NCI-H446 treated with DMSO at 0.1 percent for 48 hours (cell line): ENCODE measurements at regions not wholly inside any gene's neighbourhood (a gene's known extent, or its start where the extent isn't known, plus 50 kb on each side); places are given as distances from the start of the nearest gene placed in this dataset.

ENCODE experiments used
- DNase-seq: peaks from one replicate; lab custom pipeline; 2025; lab: John Stamatoyannopoulos, UW

DNA sequence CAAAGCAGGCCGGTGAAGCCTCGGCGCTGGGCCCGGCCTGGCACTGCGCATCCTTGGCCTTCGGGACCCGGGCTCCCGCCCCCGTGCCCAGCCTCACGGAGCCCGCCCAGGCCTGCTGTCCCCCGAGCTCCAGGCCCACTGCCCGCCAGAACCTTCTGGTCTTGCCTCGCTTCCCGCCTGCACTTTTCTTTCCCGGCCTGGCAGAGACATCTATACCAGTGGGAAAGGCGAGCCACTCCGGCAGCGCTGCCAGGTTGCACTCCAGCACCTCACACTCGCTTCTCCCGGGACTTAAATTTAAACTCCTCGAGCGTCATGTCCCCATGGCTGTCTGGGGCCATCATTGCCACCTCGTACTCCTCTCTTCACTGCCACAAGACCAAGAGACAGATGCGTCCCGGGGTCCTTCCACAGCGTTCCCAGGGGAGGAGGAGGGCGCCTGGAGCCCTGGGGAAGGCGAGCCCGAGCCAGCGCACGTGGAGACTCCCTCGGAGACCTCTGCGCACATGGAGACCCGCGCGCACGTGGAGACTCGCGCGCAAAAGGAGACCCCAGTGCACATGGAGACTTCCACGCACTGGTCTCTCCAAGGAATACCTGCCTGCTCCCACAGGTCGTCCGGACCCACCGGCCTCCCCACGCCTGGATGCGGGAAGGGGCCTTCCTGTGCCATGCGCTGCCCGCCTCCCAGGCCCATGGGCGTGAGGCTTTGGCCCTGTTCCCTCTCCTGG, 253.1 kb upstream of the SALL3 start:
- no peak for DNase-seq

DNA sequence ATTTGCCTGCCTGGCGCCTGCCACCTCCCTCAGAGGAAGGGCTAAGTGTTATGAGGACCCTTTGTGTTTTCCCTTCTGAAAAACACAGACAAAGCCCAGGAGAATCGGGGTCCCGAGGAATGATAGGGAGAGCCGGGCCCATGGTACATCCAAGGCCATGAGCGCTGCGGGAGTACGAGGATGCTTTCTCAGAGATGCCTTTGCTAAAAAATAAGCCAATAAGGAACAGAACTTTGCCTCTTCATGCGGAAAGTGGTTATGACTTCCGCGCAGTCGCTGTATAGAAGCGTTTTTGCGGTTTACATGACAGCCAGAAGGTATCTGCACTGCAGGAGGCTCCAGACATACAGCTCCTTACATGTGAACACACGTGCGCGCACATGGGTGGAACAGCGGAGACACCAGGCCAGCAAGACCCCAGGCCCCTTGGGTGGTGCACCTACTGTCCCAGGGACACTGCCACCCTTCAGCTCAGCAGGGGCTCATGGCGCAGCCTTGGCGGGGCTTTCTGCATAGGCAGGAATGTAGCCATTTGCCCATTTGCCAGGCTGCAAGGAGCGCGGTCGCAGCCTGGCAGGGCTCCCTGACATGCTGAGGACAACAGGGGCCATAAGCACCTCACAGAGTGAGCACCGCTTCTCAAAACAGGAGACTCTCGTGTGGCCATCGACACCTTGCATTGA, 252.4 kb upstream of the SALL3 start:
- DNase-seq: no peak

DNA sequence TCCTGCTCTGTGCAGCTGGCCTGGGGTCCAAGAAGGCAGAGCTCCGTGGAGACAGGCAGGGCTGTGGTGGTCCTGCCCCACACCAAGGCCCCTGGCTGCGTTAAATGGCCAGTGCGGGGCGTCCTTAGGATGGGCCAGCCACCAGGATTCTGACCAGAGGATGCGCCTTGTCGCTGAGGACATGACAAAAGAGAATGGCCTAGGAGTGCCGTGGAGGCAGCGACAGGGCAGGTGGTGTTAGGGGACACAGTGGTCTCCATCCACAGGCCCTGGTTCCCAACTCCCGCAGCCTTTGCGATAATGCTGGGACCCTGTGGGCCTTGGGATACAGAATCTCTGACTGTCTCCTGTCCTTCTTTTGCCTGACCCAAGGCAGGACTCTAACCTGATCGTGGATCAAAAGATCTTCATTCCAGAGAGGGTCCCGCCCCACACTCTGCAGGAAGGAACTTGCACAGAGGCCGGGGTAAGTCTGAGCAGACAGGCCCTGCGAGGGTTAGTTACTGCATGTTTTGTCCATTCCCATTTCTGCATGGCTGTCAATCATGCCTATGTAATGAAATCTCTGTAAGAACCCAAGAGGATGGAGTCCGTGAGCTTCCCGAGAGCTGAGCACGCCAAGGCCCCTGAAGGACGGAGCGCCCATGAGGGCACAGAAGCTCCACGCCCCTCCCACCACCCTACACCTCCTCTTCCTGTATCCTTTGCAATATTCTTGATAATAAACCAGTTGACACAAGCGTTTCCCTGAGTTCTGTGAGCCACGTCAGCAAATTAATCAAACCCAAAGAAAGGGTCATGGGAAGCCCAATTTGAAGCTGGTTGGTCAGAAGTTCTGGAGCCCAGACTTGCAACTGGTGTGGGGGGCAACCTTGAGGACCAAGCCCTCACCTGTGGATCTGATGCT, 251.5 kb upstream of the SALL3 start:
- DNase-seq: no peak

DNA sequence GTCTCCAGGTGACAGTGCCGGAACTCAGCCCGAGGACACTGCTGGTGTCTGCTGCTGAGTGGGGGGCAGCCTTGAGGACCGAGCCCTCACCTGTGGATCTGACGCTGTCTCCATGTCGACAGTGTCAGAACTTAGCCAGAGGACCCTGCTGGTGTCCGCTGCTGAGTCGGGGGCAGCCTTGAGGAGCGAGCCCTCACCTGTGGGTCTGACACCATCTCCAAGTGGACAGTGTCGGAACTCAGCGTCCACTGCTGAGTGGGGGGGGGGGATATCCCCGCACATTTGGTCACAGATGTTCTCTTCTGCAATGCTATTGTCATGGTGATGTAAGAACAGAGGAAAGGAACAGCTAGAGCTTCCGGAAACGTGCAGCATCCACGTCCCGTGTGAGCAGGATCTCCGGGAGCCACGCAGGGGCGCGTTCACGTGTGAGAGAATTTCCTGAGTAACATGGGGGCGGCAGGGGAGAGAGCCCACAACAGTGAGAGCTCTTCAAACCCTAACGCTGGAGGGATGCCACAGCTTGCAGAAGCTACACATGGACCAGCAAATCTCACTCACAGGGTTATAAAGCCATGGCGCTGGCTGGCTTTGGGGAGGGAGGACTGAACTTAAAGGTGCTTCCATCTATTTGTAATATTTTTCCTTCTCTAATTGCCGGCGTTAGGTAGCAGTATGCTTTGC, 250.7 kb upstream of the SALL3 start:
- DNase-seq: no peak

DNA sequence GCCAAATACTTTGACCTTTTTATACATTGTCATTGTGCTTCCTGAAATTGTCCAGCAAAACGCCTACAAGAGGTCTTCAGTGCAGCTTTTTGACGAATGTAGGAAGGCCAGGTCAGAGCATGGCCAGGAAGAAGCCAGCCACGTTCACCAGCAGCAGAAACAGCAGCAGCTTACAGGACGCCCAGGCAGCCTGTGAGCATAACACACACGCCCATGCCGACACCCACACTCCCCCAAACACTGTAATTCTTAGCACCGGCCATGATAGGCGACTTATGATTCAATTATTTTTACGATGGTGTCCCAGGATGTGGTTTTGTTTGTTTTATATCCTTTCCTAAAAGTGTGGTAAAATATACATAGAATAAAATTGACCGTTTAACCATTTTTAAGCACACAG, 249.1 kb upstream of the SALL3 start:
- DNase-seq: no peak

DNA sequence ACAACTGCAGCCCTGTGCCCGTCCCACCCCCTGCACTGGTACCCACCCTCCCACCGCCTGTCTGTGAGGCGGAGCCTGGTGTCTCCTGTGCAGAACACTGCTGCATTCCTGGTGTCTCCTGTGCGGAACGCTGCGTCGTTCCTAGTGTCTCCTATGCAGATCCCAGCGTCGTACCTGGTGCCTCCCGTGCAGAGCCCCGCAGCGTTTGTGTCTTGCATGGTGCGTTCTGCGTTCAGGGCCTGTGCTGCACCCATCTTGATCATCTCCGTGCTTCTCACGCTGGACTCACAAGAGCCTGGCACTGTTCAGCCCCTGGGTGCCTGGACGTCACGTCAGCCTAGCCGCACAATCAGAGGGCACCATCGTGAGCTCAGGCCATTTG, 248.6 kb upstream of the SALL3 start:
- no peak for DNase-seq

DNA sequence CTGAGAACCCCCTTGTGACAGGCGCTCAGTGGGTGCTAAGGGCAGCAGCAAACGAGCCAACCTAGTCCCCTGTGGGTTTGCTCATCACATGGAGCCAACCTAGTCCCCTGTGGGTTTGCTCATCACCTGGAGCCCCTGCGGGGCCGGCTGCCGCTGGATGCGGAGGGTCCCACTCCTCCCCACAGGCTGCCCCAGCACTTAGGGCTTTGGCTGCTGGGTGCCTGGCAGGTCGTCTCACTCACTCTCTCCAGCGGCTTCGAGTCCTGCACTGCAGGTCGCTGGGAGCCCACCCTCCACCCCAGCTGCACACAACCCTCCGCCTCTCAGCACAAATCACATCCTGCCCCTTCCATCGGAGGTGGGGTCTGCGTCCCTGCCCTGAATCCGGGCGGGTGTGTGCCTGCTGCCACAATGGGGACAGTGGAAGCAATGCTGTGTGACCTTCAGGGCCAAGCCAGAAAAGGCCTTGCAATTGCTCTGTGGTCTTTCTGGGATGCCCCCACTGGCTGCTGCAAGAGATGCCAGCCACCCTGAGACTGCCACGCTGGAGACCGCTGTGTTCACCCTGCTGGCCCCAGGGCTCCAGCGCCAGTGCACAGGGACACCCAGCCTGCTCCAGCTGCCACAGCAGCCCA, 248.1 kb upstream of the SALL3 start:
- DNase-seq: no peak

DNA sequence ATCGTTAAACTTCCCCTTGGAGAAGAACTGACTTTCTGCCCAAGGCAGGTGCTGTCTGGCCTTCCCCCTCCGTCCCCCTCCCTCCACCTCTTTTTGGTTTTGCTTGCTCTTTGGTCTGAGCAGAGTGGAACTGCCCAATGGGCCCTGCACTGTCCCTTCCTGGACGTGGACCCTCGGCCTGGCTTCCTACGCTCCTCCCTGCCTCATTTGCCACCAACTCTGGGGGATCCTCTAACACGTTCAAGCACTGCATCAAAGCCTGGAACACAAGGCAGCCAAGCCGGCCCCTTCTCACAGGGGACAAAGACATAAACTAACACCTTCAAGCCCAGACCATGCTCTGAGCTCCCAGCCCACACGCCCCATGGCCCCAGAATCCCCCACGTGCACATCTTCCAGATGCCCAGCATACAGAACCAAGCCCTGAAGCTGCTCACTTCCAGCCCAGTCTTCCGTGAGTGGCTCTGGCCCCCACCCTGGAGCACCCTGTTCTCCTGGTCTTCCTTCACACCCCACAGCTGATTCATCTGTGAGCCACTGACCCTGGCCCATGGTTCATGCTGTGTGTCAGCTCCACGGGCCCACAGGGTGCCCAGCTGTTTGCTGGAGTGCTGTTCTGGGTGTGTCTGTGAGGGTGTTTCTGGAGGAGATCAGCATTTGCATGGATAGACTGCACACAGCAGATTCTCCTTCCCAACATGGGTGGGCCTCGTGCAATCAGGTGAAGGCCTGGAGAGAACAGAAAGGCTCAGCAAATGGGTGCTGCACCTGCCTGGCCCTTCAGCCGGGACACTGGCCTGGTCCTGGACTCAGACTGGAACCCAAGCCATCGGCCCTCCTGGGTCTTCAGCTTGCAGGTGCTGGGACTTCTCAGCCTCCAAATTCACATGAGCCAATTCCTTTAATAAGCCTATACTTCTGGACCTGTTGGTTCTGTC, 247.1 kb upstream of the SALL3 start:
- DNase-seq: no peak

DNA sequence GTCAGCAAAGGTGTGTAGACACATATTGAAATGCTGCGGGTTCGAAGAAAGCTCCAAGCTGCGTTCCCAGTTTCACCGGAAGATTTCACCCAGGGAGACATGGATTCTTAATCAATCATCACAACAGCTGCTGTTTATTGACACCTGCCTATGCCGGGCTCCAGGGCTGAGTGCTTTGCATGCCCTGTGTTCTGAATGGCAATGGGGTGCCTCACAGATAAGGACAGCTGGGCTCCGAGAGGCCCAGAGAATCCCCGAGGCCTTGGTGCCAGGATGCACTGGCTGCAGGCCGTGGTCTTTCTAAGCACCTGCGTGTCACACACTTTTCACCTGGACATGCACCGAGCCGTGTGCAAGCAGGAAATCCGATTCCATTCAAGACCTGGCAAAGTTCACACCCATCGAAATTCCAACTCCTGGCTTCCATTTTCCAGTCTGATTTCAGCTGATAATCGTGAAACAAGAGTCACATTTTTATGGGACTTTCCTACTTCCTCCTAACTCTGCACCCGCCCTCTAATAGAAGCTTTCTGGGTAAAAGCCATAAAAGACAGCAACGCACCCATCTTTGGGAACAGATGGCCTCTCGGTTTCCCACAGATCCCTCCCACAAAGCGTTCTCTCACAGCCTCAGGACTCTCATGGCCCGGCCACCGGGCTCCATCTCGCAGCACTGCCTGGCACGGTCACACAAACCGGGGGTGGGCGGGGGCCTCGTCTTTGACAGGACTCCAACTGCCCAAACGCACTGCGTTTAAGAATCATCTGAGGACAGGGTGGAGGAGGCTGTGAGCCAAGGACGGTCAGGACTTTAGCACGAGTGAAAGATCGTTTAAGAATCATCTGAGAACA, 245.6 kb upstream of the SALL3 start:
- no peak for DNase-seq

DNA sequence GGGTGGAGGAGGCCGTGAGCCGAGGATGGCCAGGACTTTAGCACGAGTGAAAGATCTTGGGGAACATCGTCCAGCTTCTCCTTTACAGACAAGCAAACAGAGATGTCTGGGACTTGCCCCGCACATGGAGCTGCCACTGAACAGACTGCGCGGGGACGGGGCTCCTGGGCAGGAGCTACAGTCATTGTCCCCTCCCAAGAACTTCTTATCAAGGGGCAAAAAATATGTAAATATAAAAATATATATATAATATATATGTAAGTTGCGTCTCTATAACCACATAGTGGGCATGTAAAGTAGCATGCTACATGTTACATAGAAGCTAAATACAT, 245.0 kb upstream of the SALL3 start:
- no peak for DNase-seq

DNA sequence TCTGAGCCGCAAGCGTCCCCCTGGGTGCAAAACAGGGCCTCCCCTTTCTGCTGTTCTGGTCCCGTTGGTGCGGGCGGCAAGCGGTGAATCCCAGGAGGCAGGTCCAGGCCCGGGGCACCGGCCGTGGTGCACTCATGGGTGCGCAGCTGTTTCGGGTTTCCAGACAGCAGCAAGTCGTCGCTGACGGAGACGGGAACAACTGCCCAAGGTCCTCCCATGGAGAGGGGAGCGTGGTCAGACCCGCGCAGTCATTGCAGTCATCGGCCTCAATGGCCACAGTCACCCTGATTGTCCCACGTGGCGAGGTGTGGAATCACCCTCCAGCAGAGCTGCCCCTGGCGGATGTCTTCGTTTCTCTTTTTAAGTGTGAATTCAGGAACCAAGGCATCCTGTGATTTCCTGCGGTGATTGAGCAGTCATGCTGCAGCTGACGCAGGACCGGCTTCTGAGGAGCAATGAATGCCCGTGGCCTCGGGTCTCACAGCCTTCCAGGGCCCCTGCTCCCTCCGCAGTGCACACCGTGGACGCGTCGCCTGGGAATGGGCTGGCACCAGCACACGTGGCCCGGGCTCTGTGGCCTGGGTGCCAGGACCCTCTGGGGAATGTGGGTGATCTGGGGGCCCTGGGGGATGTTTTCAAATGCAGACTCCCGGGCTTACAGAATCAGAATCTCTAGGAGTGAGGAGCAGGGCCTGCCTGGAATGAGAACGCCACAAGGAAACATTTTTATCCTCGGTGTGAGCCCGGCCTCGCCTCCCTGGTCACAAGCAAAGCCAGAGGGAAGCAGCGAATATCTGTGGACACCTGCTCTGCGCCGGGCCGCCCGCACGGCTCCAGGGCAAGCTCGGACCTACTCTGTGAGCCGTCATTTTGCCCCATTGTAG, 244.2 kb upstream of the SALL3 start:
- DNase-seq: no peak

DNA sequence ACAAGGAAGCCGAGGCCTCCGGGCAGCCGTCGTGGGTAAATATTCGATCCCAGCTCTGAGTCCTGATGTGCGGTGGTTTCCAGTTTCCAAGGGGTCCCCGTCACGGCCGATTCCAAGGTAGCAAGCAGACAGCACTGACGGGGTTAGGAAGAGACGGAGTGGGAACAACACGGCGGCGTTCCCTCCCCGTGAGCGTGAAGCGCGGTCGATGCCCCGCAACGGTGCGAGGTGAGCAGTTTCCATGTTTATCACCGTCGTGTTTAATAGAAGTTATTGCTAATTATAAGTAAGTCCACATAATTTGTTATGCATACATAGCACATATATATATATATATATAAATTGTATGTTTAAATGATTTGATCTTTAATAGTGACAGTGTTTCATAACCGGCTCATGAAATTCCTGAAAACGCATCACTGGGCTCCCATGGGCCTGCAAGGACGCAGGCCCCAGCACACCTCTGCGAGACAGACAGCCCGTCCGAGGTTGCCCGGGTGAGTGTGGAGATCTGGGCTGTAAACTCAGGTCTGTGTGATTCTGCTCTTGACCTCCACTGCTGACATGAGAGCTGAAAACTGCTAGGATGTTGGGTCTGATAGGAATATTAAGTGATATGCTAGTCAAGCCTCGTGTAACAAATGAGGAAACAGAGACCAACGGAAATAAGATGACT, 243.5 kb upstream of the SALL3 start:
- no peak for DNase-seq

DNA sequence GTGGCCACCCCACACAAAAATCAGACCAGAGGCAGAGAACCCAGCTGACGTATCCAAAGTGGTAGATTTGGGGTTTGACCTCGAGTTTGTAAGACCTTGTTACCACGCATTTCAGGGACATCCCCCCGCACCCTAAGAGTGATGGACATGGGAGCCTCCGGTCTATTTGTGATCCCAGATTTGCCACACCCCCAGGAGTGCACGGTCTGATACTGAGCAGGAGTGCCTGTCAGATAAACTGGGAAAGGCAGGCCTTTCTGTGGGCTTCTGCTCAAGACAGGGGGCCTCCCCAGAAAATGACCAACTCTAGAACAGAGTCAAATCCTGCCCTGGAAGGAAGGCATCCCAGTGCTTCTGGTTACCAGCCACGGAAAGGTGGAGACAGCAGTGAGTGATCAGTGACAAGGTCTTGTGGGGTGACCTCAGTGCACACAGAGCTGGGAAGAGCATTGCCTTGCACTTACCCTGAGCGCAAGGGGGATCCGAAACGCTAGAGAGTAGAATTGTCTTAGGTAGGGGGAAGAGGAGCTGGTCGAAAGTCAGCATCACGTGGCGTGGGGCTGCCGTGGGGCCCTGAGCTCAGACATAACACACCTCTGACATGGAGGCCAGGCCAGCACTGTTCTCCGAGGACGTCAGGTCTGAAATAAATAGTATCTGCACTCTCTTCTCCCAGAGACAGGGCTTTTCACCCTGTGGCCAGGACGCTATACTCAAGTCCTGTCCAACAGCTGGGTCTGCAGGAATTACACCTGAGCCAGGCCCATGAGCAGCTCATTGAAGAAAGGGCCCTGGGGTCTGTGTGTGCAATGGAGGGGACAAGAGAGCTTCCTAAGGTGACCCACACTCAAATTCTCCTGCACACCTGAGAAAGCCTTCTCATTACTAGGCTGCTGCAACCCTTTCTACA, 242.4 kb upstream of the SALL3 start:
- no peak for DNase-seq

DNA sequence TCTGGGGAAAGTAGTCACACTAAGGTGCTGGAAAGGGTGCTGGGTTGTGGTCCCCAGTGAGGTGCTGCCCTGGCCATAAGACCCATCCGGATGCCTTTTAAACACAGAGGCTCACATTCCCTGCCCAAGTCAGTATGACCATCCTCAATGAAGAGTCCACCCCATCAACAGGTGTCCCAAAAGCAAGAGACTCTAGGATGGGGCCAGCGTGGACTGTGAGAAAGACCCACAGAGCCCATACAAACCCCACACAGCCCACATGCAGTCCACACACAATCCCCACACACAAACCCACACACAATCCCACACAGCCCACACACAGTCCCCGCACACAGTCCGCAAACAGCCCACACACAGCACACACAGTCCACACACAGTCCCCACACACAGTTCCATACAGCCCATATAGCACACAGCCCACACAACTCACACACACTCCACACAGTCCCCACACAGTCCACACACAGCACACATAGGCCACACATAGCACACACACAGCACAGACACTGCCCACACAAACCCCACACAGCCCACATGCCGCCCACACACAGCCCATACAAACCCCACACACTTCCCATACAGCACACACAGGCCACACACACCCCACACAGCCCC, 241.4 kb upstream of the SALL3 start:
- DNase-seq: no peak

DNA sequence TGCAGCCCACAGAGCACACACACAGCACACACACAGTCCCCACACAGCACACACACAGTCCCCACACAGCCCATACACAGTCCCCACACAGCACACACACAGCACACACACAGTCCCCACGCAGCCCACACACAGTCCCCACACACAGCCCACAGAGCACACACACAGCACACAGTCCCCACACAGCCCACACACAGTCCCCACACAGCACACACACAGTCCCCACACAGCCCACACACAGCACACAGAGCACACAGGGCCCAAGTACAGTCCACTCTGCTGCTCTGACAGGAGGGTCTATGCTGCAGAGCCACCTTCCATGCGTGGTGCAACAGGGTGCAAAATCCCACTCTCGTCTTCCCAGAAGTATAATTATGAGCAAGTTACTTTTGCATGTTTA, 240.5 kb upstream of the SALL3 start:
- DNase-seq: no peak

DNA sequence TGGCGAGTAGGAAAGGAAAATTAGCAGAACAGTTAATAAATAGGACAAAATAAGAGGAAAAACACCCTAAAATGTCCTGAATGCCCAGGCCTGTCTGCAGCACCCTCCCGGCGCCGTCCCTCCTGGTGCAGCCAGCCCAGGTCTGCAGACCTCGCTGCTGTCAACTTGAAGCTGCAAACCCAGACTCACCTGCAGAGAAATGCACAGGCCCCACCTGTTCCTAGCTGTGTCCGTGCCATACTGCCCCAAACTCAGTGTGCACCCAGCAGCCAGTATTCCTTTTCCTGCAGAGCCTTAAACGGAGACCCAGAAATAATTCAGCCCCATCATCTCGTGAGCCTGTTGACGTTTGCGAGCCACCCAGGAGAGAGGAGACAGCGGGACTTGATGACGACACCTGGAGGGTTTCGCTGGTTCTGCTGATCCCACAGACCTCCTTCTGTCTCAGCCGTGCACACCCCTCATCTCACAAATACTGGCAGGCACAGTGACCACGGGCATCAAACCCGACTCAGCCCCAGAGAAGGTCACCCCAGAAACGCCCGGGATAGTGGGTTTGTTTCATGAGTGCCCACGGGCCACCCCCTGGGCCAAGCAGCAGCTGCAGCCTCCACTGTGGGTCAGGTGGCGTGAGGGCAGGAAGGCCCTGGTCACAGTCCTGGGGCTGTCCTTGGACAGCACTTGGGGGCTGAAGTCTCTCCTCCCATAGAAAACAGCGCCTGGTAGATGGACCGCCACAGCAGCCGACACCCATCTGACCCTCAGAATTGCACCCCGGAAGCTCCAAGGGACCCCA, 239.5 kb upstream of the SALL3 start:
- no peak for DNase-seq
